SH-SY5Y (cell line): ENCODE measurements at regions not wholly inside any gene's neighbourhood (a gene's known extent, or its start where the extent isn't known, plus 50 kb on each side); places are given as distances from the start of the nearest gene placed in this dataset.

ENCODE experiments used
- GATA2 ChIP-seq: IDR thresholded peaks from 2 replicates; pipeline ENCODE4 v1.6.1; 2011; ENCODE audit warnings: mild to moderate bottlenecking, low read depth, low read length
- GATA3 ChIP-seq: IDR thresholded peaks from 2 replicates; pipeline ENCODE4 v1.6.1; 2011; ENCODE audit warnings: low read depth, mild to moderate bottlenecking, low read length, moderate library complexity

DNA sequence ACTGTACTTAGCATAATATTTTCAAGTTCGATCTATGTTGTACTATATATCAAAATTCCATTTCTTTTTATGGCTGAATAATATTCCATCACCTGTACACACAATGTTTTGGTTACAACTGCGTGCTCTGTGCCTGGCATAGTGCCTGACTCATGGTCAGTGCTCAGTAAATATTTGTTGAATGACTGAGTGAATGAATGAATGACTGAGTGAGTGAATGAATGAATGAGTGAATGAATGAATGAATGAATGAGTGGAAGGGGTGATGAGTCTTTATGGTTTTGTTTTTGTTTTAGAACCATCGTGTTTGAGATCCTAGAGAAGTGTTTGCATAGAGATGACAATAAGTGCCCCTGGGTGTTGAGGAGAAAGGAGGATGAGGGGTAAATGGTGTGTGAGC, 155.3 kb downstream of the MRM1 start:
- no peak for TF ChIP-seq GATA2
- TF ChIP-seq GATA3 = no peak
